AG04449 (cell line): ENCODE measurements at regions not wholly inside any gene's neighbourhood (a gene's known extent, or its start where the extent isn't known, plus 50 kb on each side); places are given as distances from the start of the nearest gene placed in this dataset.

Source experiments
- CTCF ChIA-PET: fragments of 350-600 bp; formaldehyde crosslinking; extraction: SDS; loops from one replicate; lab custom pipeline; 2021; ENCODE audit warnings: antibody characterized with exemption; lab: Yijun Ruan, JAX
- POLR2A ChIA-PET: fragments of 400-600, 350-600 bp; formaldehyde crosslinking; extraction: SDS; loops from one replicate; lab custom pipeline; 2020; ENCODE audit warnings: antibody characterized with exemption, inconsistent platforms; lab: Yijun Ruan, JAX
- DNase-seq: peaks from one replicate; pipeline ENCODE4 v3.0.0-alpha.2; 2010; ENCODE audit warnings: low read depth, low spot score
- H3K4me3 ChIP-seq: 2 replicates; pipeline ENCODE4 v1.5.1; 2011; ENCODE audit warnings: low read depth, mild to moderate bottlenecking, control low read depth, low read length
- TF ChIP-seq, protein P1 (sequence below): IDR thresholded peaks from one replicate; pipeline ENCODE4 v1.5.1; 2011; ENCODE audit warnings: mild to moderate bottlenecking, moderate library complexity, low read length, control low read depth, inconsistent platforms; ENCODE audit not compliant: insufficient read depth; ENCODE audit errors: missing control alignments

GRCh38 chr9:2461892-2462291, 159.7 kb upstream of the VLDLR start:
- ChIA-PET POLR2A (no interaction called here), CTCF (no interaction called here)
- TF ChIP-seq, protein P1, sequence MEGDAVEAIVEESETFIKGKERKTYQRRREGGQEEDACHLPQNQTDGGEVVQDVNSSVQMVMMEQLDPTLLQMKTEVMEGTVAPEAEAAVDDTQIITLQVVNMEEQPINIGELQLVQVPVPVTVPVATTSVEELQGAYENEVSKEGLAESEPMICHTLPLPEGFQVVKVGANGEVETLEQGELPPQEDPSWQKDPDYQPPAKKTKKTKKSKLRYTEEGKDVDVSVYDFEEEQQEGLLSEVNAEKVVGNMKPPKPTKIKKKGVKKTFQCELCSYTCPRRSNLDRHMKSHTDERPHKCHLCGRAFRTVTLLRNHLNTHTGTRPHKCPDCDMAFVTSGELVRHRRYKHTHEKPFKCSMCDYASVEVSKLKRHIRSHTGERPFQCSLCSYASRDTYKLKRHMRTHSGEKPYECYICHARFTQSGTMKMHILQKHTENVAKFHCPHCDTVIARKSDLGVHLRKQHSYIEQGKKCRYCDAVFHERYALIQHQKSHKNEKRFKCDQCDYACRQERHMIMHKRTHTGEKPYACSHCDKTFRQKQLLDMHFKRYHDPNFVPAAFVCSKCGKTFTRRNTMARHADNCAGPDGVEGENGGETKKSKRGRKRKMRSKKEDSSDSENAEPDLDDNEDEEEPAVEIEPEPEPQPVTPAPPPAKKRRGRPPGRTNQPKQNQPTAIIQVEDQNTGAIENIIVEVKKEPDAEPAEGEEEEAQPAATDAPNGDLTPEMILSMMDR: no peak
- H3K4me3 ChIP-seq: no peak overlapping the region
- DNase-seq: no peak

DNA sequence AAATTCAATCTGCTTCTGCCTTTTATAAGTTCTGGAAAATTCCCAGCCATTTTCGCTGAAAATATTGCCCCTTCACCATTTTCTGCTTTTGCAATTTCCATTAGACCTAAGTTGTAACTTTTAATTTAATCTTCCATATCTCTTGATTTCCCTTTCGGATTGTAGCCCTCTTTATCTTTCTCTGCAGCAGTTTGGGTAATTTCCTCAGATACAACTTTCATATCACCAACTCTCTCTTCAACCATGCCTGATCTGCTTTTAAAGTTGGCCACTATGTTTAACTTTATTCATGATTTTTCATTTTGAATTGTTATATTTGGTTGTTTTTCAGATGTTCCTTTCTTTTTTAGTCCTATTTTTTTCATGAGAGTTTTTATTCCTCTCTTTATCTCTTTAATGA, 157.0 kb upstream of the VLDLR start:
- POLR2A ChIA-PET: no interaction called here
- TF ChIP-seq, protein P1: no peak
- no peak for DNase-seq
- CTCF ChIA-PET: no interaction called here
- H3K4me3 ChIP-seq: no peak overlapping the region

- TF ChIP-seq, protein P1: no peak
- ChIA-PET CTCF (interaction anchor here (0.6 kb wide), 1 partner anchor 10 kb away, joined by 4 read pairs; no protein-coding TSS in a partner anchor), POLR2A (no interaction called here)
- DNase-seq: no peak
- no peak overlapping the region for H3K4me3 ChIP-seq
Measured at GRCh38 chr9:2465516-2465915, 156.1 kb upstream of the VLDLR start.

GRCh38 chr9:2465921-2466460, 155.6 kb upstream of the VLDLR start:
- H3K4me3 ChIP-seq: no peak overlapping the region
- TF ChIP-seq, protein P1: no peak
- CTCF ChIA-PET: no interaction called here
- POLR2A ChIA-PET: no interaction called here
- DNase-seq: no peak

GRCh38 chr9:2466703-2467102, 154.9 kb upstream of the VLDLR start:
- DNase-seq: no peak

DNA sequence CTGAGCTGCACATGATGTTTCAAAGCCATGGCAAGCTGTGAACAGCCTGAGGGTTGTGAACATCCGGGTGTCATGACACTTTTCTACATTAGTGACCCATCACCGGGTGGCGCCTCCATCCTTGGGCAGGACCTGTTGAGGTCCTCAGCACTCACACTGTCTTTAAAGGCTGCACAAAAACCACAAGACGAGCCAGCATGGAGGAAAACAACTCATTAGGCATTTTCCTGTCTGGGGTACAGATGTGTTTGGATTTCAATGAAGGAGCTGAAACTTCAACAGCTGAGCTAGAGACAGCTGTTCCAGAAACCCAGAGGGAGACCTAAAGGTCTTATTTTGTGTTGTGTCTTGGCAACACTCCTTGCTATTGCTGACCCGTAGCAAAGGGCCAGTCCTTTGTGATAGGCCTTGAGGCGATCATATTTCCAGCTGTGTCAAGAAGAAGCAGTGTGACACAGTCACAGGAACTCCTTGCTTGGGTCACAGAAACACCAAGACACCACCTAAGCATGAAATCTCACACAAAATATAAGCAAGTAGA, 151.8 kb upstream of the VLDLR start:
- H3K4me3 ChIP-seq: no peak overlapping the region
- POLR2A ChIA-PET: no interaction called here
- CTCF ChIA-PET: no interaction called here
- DNase-seq: no peak
- TF ChIP-seq, protein P1: no peak

More at GRCh38 chr9:2466703-2467102, 154.9 kb upstream of the VLDLR start:
- H3K4me3 ChIP-seq: no peak overlapping the region
- TF ChIP-seq, protein P1: no peak
- ChIA-PET POLR2A (no interaction called here), CTCF (no interaction called here)
